Tibial nerve (tissue), 4 donors: ENCODE measurements at regions not wholly inside any gene's neighbourhood (a gene's known extent, or its start where the extent isn't known, plus 50 kb on each side); places are given as distances from the start of the nearest gene placed in this dataset.

ENCODE experiments used
- DNase-seq, 2 donors: peaks; one replicate each; pipeline ENCODE4 v3.0.0-alpha.2; 2019; ENCODE audit warnings: low spot score in 2 of 2
- H3K27ac ChIP-seq, 4 donors: fragments of 200-600 bp; sonication (generic) in 3 of 4; one replicate each; pipeline ENCODE4 v1.5.1; 2017 to 2019; ENCODE audit warnings: mild to moderate bottlenecking in 1 of 4
- H3K27me3 ChIP-seq, 2 donors: fragments of 200-600 bp; sonication (generic) in 1 of 2; one replicate each; pipeline versions ENCODE4 v1.5.1 to v1.6.0; 2017 to 2019
- H3K36me3 ChIP-seq, 3 donors: fragments of 200-600 bp; sonication (generic); one replicate each; pipeline ENCODE4 v1.5.1; 2018 to 2019
- H3K4me1 ChIP-seq, 4 donors: fragments of 200-600 bp; sonication (generic) in 3 of 4; one replicate each; pipeline ENCODE4 v1.5.1; 2017 to 2019
- H3K4me3 ChIP-seq, 4 donors: fragments of 200-600 bp; sonication (generic) in 3 of 4; one replicate each; pipeline ENCODE4 v1.5.1; 2017 to 2019; ENCODE audit warnings: mild to moderate bottlenecking in 1 of 4, moderate library complexity in 1 of 4
- H3K9me3 ChIP-seq, 4 donors: fragments of 200-600 bp; sonication (generic) in 3 of 4; one replicate each; pipeline ENCODE4 v1.5.1; 2017 to 2019
- EP300 ChIP-seq, 2 donors: sonication (generic); formaldehyde crosslinking; IDR thresholded peaks; one replicate each; pipeline ENCODE4 v1.6.1; 2017; ENCODE audit warnings: antibody characterized with exemption in 2 of 2, mild to moderate bottlenecking in 1 of 2
- POLR2A ChIP-seq, 2 donors: fragments of 450-650 bp; IDR thresholded peaks; one replicate each; pipeline ENCODE4 v1.6.1; 2017; ENCODE audit warnings: antibody characterized with exemption in 2 of 2, mild to moderate bottlenecking in 2 of 2, moderate library complexity in 2 of 2
- WGBS, 2 donors: methylation state at CpG; one replicate each; pipeline ENCODE4 v1.1.5; 2018; 5-methylcytosine and 5-hydroxymethylcytosine counted together
- TF ChIP-seq, protein P1 (sequence below), 5 experiments: fragments of 200-600 bp in 3 of 5; fragments of 450-650 bp in 2 of 5; sonication (generic) in 3 of 5; IDR thresholded peaks; one replicate each; pipeline ENCODE4 v1.5.1; 2016 to 2019; ENCODE audit warnings: antibody characterized with exemption in 5 of 5, mild to moderate bottlenecking in 3 of 5, moderate library complexity in 2 of 5

DNA sequence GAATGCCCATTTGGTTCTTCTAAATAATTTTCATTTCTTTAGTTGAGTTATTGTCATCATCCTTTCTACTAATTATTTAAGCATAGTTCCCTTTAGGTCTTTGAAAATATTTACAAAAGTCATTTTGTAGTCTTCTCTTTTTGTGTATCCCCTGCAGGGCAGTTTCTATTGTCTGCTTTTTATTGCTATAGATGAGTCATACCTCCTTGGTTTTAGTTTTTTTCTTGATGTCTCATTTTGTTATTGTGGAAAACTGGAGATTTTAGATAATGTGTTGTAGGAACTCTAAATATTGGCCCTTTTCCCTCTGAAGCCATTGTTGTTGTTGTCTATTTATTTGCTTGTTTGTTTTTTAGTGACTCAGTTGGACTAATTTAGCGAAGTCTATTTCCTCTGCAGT, 387.9 kb downstream of the NUF2 start:
- no peak overlapping the region for H3K27ac ChIP-seq
- H3K4me3 ChIP-seq: no peak overlapping the region
- H3K27me3 ChIP-seq: no peaks in the 10 kb centered on the region
- TF ChIP-seq POLR2A (IDR thresholded peaks at IDR 0.05): no peak
- TF ChIP-seq, protein P1, sequence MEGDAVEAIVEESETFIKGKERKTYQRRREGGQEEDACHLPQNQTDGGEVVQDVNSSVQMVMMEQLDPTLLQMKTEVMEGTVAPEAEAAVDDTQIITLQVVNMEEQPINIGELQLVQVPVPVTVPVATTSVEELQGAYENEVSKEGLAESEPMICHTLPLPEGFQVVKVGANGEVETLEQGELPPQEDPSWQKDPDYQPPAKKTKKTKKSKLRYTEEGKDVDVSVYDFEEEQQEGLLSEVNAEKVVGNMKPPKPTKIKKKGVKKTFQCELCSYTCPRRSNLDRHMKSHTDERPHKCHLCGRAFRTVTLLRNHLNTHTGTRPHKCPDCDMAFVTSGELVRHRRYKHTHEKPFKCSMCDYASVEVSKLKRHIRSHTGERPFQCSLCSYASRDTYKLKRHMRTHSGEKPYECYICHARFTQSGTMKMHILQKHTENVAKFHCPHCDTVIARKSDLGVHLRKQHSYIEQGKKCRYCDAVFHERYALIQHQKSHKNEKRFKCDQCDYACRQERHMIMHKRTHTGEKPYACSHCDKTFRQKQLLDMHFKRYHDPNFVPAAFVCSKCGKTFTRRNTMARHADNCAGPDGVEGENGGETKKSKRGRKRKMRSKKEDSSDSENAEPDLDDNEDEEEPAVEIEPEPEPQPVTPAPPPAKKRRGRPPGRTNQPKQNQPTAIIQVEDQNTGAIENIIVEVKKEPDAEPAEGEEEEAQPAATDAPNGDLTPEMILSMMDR (IDR thresholded peaks at IDR 0.05): no peak
- no peak for TF ChIP-seq EP300 (IDR thresholded peaks at IDR 0.05)
- WGBS, 2 donors: 91 to 98% methylated on average over 1 of the region's 1 CpG
- no peaks in the 10 kb centered on the region for H3K36me3 ChIP-seq
- DNase-seq: no peak
- H3K4me1 ChIP-seq: no peaks in the 10 kb centered on the region
- peaks cover 0 to 3% (median 0%) of the 10 kb centered on the region in 4 donors for H3K9me3 ChIP-seq

DNA sequence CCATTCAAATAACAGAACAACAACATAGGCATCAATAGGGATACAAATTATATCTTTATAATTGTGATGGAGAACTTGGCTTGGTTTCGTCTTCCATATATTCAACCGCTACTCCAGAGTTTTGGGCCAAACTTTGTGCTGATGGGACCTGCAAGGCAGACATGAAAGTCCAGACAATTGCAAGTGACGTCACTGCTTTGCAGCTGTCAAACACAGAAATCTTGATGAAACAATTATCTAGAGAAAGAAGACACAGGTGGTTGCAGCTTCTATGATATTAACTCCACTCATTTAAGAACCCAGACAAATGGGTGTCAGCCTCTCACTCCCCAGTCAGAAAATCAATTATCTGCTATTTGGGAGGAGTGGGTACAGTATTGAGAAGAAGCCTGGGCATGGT, 390.6 kb downstream of the NUF2 start:
- WGBS, 2 donors: 91 to 94% methylated on average over 3 of the region's 3 CpGs
- Histone ChIP-seq H3K27me3 (no peaks in the 10 kb centered on the region), H3K4me1 (no peaks in the 10 kb centered on the region), H3K27ac (no peak overlapping the region), H3K9me3 (peaks cover 0 to 3% (median 0%) of the 10 kb centered on the region in 4 donors), H3K4me3 (no peak overlapping the region), H3K36me3 (no peaks in the 10 kb centered on the region)
- TF ChIP-seq EP300 (IDR thresholded peaks at IDR 0.05) (no peak), POLR2A (IDR thresholded peaks at IDR 0.05) (no peak)
- TF ChIP-seq, protein P1 (IDR thresholded peaks at IDR 0.05): no peak
- no peak for DNase-seq

DNA sequence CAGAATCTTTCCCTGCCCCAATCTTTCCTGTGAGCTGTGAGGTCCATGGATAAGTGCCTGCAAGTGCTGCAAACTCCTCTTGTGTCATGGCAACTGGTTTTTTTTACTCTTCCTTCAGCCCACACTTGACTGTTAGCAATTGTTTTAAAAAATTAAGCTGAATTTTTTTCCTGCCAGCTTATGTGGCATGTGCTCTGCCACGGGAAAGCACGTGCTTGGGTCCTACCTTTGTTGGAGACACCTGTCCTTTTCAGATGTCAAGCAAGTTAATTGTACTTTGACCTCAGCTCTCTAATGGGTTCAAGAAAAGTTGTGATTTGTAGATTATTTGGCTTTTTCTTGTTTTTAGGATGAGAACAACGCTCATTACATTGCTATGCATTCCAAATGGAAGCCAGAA, 398.5 kb downstream of the NUF2 start:
- 90 to 93% methylated on average over 3 of the region's 3 CpGs for WGBS, 2 donors

DNA sequence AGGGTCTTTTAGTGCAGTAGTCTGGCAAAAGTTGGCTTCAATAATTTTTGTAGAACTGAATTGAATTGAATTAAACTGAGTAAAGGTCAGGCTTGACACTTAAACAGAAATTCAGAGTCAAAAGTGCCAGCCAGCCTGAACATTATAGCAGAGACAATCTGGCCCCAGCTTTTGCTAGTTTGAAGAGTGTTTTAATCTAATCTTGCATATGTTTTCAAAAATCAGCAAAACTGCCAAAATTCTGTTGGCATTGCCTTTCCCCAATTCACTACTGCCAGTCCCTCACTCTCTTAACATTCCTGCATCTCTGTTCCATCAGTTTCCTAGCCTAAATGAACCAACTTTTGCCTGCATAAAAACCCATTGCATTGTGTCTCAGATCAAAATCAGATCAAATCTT, 403.8 kb downstream of the NUF2 start:
- Histone ChIP-seq H3K9me3 (no peaks in the 10 kb centered on the region), H3K27me3 (no peaks in the 10 kb centered on the region), H3K4me1 (peaks cover 0 to 7% (median 0%) of the 10 kb centered on the region in 4 donors), H3K36me3 (no peaks in the 10 kb centered on the region), H3K4me3 (no peak overlapping the region), H3K27ac (no peak overlapping the region)
- DNase-seq: no peak
- TF ChIP-seq EP300 (IDR thresholded peaks at IDR 0.05) (no peak), POLR2A (IDR thresholded peaks at IDR 0.05) (no peak)
- TF ChIP-seq, protein P1 (IDR thresholded peaks at IDR 0.05): no peak

More for the DNA sequence above, 398.5 kb downstream of the NUF2 start:
- no peak for TF ChIP-seq EP300 (IDR thresholded peaks at IDR 0.05)
- TF ChIP-seq, protein P1 (IDR thresholded peaks at IDR 0.05): no peak
- no peak for TF ChIP-seq POLR2A (IDR thresholded peaks at IDR 0.05)
- peaks cover 0 to 19% (median 3%) of the 10 kb centered on the region in 4 donors for H3K9me3 ChIP-seq
- no peak for DNase-seq
- no peak overlapping the region for H3K4me3 ChIP-seq
- no peak overlapping the region for H3K27ac ChIP-seq
- no peaks in the 10 kb centered on the region for H3K36me3 ChIP-seq
- H3K4me1 ChIP-seq: no peaks in the 10 kb centered on the region
- no peaks in the 10 kb centered on the region for H3K27me3 ChIP-seq

DNA sequence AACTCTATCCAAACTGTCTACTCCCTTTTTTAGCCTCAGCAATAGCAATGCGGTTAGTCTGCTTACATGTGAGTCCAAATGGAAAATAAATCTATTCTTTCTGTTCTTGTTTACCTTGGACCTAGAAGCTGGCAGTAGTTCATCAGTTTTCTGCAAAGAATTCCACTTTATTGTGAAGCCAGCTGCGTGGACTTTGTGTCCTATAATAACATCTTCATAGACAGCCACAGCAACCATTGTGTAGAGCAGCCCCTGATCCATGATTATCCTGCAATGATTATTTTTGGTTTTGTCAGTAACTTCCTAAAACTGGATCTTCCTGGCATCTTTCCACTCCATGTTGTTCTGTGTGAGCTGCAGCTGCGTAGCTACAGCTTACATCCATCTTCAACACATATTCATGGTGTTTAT, 408.7 kb downstream of the NUF2 start:
- Histone ChIP-seq H3K4me3 (no peak overlapping the region), H3K9me3 (no peaks in the 10 kb centered on the region), H3K36me3 (no peaks in the 10 kb centered on the region), H3K4me1 (peaks cover 0 to 10% (median 0%) of the 10 kb centered on the region in 4 donors), H3K27me3 (no peaks in the 10 kb centered on the region), H3K27ac (no peak overlapping the region)
- no peak for DNase-seq
- WGBS, 2 donors: 37 to 38% methylated on average over 3 of the region's 3 CpGs
- TF ChIP-seq EP300 (IDR thresholded peaks at IDR 0.05) (no peak), POLR2A (IDR thresholded peaks at IDR 0.05) (no peak)
- TF ChIP-seq, protein P1 (IDR thresholded peaks at IDR 0.05): no peak
